ENCODE measurements at regions not wholly inside any gene's neighbourhood (a gene's known extent, or its start where the extent isn't known, plus 50 kb on each side); places are given as distances from the start of the nearest gene placed in this dataset.

GRCh38 chr4:170750519-170750918 is 660.8 kb upstream of the AADAT start:
- no peak overlapping the region for H3K9ac ChIP-seq (ENCODE audit: low read length in 3 of 3)
- H3K27me3 ChIP-seq (ENCODE audit: control insufficient read depth, insufficient read depth, low read length), result no peaks in the 10 kb centered on the region
- H3K27ac ChIP-seq (ENCODE audit: low read depth in 2 of 2, low read length in 2 of 2), result no peak overlapping the region
- no peak overlapping the region for H3K4me3 ChIP-seq (ENCODE audit: low read length in 3 of 3)
- no peaks in the 10 kb centered on the region for H3K36me3 ChIP-seq (ENCODE audit: control insufficient read depth in 2 of 3, insufficient read depth in 3 of 3, low read length in 3 of 3)
- no peak for FAIRE-seq
- H3K9me3 ChIP-seq (ENCODE audit: control insufficient read depth in 2 of 3, insufficient read depth in 1 of 3, low read length in 3 of 3), result no peaks in the 10 kb centered on the region
- intact Hi-C loops (cut with DNase I), result no loop called here
- TF ChIP-seq CTCF (IDR thresholded peaks at IDR 0.05; ENCODE audit: borderline replicate concordance, extremely low read depth, insufficient read depth), result no peak
- no peak for DNase-seq
- no peaks in the 10 kb centered on the region for H3K4me1 ChIP-seq (ENCODE audit: control insufficient read depth in 2 of 3, insufficient read depth in 2 of 3, low read depth in 1 of 3, low read length in 3 of 3)

- intact Hi-C loops (cut with DNase I), result no loop called here
Measured at GRCh38 chr4:170748975-170749374, 659.2 kb upstream of the AADAT start.

GRCh38 chr4:170743633-170744032 is 653.9 kb upstream of the AADAT start:
- DNase-seq (no peak), FAIRE-seq (no peak)
- TF ChIP-seq CTCF (IDR thresholded peaks at IDR 0.05; ENCODE audit: borderline replicate concordance, extremely low read depth, insufficient read depth), result no peak

More at GRCh38 chr4:170748975-170749374, 659.2 kb upstream of the AADAT start:
- Histone ChIP-seq H3K9ac (ENCODE audit: low read length in 3 of 3) (no peak overlapping the region), H3K27me3 (ENCODE audit: control insufficient read depth, insufficient read depth, low read length) (no peaks in the 10 kb centered on the region), H3K9me3 (ENCODE audit: control insufficient read depth in 2 of 3, insufficient read depth in 1 of 3, low read length in 3 of 3) (no peaks in the 10 kb centered on the region), H3K27ac (ENCODE audit: low read depth in 2 of 2, low read length in 2 of 2) (no peak overlapping the region), H3K4me3 (ENCODE audit: low read length in 3 of 3) (no peak overlapping the region), H3K36me3 (ENCODE audit: control insufficient read depth in 2 of 3, insufficient read depth in 3 of 3, low read length in 3 of 3) (no peaks in the 10 kb centered on the region), H3K4me1 (ENCODE audit: control insufficient read depth in 2 of 3, insufficient read depth in 2 of 3, low read depth in 1 of 3, low read length in 3 of 3) (no peaks in the 10 kb centered on the region)
- FAIRE-seq (no peak), DNase-seq (no peak)
- no peak for TF ChIP-seq CTCF (IDR thresholded peaks at IDR 0.05; ENCODE audit: borderline replicate concordance, extremely low read depth, insufficient read depth)

GRCh38 chr4:170741856-170742255 is 652.1 kb upstream of the AADAT start:
- no peak for TF ChIP-seq CTCF (IDR thresholded peaks at IDR 0.05; ENCODE audit: borderline replicate concordance, extremely low read depth, insufficient read depth)
- Histone ChIP-seq H3K36me3 (ENCODE audit: control insufficient read depth in 2 of 3, insufficient read depth in 3 of 3, low read length in 3 of 3) (no peaks in the 10 kb centered on the region), H3K27ac (ENCODE audit: low read depth in 2 of 2, low read length in 2 of 2) (no peak overlapping the region), H3K4me1 (ENCODE audit: control insufficient read depth in 2 of 3, insufficient read depth in 2 of 3, low read depth in 1 of 3, low read length in 3 of 3) (no peaks in the 10 kb centered on the region), H3K9ac (ENCODE audit: low read length in 3 of 3) (no peak overlapping the region), H3K9me3 (ENCODE audit: control insufficient read depth in 2 of 3, insufficient read depth in 1 of 3, low read length in 3 of 3) (no peaks in the 10 kb centered on the region), H3K4me3 (ENCODE audit: low read length in 3 of 3) (no peak overlapping the region), H3K27me3 (ENCODE audit: control insufficient read depth, insufficient read depth, low read length) (no peaks in the 10 kb centered on the region)
- intact Hi-C loops (cut with DNase I), result no loop called here
- no peak for DNase-seq
- no peak for FAIRE-seq

More at GRCh38 chr4:170743633-170744032, 653.9 kb upstream of the AADAT start:
- Histone ChIP-seq H3K27me3 (ENCODE audit: control insufficient read depth, insufficient read depth, low read length) (no peaks in the 10 kb centered on the region), H3K4me1 (ENCODE audit: control insufficient read depth in 2 of 3, insufficient read depth in 2 of 3, low read depth in 1 of 3, low read length in 3 of 3) (no peaks in the 10 kb centered on the region), H3K4me3 (ENCODE audit: low read length in 3 of 3) (no peak overlapping the region), H3K27ac (ENCODE audit: low read depth in 2 of 2, low read length in 2 of 2) (no peak overlapping the region), H3K9ac (ENCODE audit: low read length in 3 of 3) (no peak overlapping the region), H3K36me3 (ENCODE audit: control insufficient read depth in 2 of 3, insufficient read depth in 3 of 3, low read length in 3 of 3) (no peaks in the 10 kb centered on the region), H3K9me3 (ENCODE audit: control insufficient read depth in 2 of 3, insufficient read depth in 1 of 3, low read length in 3 of 3) (no peaks in the 10 kb centered on the region)
- intact Hi-C loops (cut with DNase I), result no loop called here

All from kidney (tissue), 13 donors.